NOMO-1 (cell line): ENCODE measurements at regions not wholly inside any gene's neighbourhood (a gene's known extent, or its start where the extent isn't known, plus 50 kb on each side); places are given as distances from the start of the nearest gene placed in this dataset.
A peak's percentile ranks its signal among the peaks of the same experiment; 100 is the strongest.
"Not testable (repeated sequence)": the region's sequence is repeated elsewhere in the genome, so short reads cannot be mapped to it uniquely, and the experiment has no call there.

Source experiments
- DNase-seq, 2 experiments: peaks; one replicate each; lab custom pipeline; 2025; ENCODE audit not compliant: unreplicated experiment in 2 of 2; lab: John Stamatoyannopoulos, UW

DNA sequence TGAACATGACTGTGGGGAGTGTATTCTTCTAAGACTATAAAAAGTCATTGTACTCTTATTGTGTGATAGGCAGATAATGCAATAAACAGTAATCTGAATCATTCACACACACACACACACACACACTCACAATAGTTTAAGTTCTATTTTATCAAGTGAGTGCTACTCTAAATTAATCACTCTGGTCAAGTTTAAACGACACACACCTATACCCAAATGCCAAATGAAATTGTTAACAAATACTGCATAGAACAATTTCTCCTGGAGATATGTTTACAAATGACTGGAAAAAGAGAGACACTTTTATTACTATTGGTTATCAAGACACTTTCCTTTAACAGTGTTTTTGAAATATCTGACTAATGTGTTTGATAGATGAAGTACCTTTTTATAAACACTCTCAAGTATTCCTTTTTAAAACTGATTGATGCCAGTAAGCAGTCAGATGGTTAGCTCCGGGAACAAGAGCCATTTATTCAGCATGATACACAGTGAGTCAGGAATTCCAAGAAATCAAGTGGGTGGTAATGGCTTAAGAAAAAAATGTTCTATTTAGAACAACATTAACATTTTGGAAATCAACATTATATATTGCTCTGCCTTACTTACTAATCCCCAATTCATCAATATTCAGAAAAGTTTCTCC, 521.6 kb upstream of the ST8SIA4 start:
- no peak for DNase-seq

- no peak for DNase-seq
Measured at GRCh38 chr5:101418713-101419118, 515.6 kb upstream of the ST8SIA4 start.

DNA sequence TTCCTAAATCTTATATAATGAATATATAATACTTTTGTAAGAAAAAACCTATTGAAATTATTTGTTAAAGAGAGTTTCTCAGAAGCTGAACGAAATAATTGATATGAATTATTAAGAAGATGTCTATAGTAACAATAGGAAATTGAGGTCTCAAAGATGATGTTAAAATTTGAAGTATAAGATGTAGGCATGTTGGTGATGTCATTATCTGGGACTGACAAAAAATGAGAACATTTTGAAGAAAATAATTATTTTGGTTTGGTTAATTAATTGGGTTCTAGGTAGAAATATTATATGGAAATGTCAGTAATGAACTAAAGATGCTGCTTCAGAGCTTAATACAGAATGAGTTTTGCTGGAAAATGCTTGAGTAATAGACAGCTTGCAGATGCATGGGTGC, 501.4 kb upstream of the ST8SIA4 start:
- DNase-seq = no peak

- DNase-seq = no peak
Measured at GRCh38 chr5:101393795-101394450, 490.8 kb upstream of the ST8SIA4 start.

DNA sequence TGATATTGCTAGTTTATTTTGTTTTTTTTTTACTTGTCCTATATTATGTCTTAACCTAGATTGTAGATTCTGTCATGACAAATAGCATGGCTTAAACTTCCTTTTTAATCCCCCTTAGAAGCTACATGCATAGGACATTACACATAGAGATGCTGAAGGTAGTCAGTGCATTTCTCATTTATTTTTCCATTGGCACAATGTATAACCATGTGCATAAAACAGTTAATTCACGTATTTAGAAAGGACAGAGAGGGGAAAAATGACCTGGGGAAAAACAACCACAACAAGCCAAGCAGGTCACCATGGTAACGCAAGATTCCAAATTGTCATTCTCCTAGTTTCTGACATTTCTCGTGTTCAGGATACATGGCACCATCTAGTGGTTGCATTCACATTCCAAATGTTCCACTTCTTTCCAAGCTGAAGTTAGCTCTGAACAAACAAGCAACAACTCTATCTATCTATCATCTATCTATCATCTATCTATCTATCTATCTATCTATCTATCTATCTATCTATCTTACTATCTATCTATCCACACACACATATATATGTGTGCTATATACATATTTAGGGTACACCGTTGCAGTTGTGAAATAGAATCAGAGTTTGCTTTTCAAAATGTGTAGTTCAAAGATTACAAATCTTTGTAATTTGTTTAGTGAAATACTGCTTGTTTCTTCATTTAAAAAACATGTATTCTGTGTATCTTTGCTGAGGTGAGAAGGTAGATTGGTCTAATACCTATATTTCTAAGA, 487.2 kb upstream of the ST8SIA4 start:
- DNase-seq = peak in 1 of 2 experiments; percentile 29

GRCh38 chr5:101385276-101385675, 482.2 kb upstream of the ST8SIA4 start:
- DNase-seq = no peak

DNA sequence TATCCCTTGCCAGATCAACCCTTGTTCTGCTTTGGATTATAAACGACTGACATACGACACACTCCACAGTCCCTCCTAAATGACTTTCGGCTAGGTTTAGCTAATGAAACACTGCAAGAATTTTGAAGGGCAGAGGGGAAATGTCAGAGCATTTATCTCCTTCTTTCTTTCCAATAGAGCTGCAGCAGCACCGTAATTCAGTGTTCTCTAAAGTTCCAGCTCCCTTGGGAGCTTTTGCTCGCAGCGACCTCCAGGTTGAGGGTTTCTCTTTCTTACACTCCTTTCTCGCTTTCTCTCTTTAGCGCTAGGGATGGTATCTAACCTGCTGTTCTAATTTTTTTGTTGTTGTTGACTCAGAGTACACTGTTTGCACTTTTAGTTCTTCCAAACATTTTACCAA, 467.1 kb upstream of the ST8SIA4 start:
- DNase-seq = no peak

DNA sequence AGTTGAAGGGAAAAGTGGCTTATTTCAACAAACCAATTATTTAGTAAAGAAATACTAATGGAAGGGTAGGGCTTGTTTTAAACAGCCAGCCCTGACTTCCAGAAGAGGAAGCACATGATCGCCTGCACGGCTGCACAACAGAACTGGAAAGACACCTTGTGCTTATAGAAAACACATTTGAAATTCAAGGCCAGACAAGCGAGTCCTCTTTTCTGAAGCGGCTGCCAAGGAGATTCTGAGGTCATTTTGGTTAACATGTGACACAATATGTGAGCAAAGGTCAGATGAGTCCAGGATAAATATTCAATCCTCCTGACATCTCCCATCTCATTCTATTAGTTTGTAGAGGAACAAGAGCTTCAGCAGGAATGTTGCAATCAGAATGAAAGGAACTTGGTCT, 461.4 kb upstream of the ST8SIA4 start:
- no peak for DNase-seq

DNA sequence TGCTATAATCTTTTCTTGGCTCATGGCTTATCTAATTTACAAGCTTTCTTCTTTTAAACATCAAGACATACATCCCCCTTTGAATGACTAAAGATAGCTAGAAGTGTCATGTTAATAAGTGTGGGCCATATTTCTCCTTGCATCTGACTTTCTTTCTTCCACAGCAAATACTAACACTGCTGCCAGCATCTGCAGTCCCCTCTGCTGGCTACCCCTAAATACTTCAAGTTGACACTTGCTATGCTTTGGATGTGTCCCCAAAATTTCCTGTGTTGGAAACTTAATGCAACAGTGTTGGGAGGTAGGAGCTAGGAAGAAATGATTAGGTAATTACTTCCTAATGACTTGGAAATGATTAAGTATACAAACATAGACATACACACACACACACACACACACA, 459.0 kb upstream of the ST8SIA4 start:
- no peak for DNase-seq

DNA sequence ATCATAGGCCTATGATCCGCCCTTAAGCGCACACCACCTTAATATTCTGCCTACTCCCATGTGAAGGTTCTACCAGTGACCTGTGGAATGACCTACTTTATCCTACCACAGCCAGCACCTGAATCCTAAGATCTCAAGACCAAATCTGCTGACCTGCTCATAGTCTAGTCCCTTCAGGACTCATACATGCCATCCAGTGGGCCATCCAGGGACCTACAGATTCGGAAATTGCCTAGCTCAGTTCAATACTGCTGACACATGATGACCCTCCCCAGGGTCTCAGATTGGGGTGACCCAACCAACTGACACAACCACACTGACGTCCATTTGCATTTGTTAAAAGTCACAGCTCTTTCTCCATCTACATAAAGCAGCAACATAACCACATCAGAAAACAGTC, 443.8 kb upstream of the ST8SIA4 start:
- no peak for DNase-seq

DNA sequence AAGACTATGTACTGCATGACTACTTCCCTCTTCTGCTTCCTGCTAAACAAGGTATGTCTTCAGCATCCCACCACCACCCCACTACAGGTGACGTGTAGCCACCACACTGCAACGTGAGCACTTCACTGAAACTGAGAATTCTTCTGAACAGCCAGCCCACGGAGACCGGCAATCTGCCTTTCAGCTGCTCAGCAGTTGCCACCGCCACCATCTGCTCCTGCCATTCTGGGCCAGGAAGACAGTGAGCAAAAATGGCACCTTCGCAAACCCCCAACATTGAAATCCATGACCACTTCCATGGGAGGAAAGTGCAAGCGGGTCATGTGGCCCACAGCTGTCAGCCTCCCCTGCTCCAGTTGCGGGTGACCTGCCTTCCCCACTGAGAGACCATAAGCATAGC, 443.4 kb upstream of the ST8SIA4 start:
- DNase-seq = no peak

- no peak for DNase-seq
Measured at GRCh38 chr5:101338226-101338625, 435.1 kb upstream of the ST8SIA4 start.

DNA sequence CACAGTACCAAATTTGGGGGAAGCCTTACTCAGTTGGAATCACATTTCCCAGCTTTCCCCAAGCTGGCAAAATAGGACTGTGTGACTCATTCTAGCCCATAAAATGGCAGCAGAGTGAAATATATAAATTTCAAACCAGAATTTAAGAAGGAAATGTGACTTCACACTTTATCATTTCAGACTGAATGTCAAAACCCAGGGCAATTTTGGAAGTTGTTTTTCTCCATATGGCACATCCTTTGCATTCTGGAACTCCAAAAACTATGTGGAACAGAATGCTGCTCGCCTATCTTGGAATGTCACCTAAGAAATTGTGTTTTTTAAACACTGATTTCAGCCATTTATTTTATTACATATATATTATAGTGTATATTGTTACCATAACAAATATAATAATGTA, 424.7 kb upstream of the ST8SIA4 start:
- DNase-seq = no peak

- no peak for DNase-seq
Measured at GRCh38 chr5:101326766-101327165, 423.7 kb upstream of the ST8SIA4 start.

- not testable (repeated sequence) for DNase-seq
Measured at GRCh38 chr5:101316401-101316800, 413.3 kb upstream of the ST8SIA4 start.

- DNase-seq = no peak
Measured at GRCh38 chr5:101306391-101307137, 403.5 kb upstream of the ST8SIA4 start.

- DNase-seq = no peak
Measured at GRCh38 chr5:101296477-101296876, 393.4 kb upstream of the ST8SIA4 start.

- DNase-seq = no peak
Measured at GRCh38 chr5:101292199-101292598, 389.1 kb upstream of the ST8SIA4 start.

DNA sequence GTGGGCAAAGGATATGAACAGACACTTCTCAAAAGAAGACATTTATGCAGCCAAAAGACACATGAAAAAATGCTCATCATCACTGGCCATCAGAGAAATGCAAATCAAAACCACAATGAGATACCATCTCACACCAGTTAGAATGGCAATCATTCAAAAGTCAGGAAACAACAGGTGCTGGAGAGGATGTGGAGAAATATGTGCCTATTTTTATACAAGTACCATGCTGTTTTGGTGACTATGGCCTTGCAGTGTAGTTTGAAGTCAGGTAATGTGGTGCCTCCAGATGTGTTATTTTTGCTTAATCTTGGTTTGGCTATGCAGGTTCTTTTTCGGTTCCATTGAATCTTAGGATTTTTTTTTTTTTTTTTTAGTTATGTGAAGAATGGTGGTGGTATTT, 387.7 kb upstream of the ST8SIA4 start:
- DNase-seq = not testable (repeated sequence)

DNA sequence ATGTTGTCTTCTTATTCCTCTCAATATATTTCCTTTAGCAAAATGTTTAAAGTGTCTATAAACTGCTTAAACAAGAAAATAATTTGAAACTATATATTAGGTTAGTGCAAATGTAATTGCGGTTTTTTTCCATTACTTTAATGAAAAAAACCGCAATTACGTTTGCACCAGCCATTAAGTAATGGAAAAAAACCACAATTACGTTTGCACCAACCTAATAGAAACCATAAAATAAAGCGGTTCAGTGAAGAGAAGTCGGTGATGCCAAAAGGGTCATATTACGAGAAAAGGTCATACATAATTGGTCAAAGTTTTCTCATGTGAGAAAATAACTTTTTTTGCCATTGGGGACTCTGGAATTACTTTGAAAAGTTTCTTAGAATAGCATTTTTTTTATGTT, 385.6 kb upstream of the ST8SIA4 start:
- no peak for DNase-seq

GRCh38 chr5:101284736-101285375, 381.8 kb upstream of the ST8SIA4 start:
- no peak for DNase-seq
